ENCODE measurements at regions not wholly inside any gene's neighbourhood (a gene's known extent, or its start where the extent isn't known, plus 50 kb on each side); places are given as distances from the start of the nearest gene placed in this dataset.
"Not testable (repeated sequence)": the region's sequence is repeated elsewhere in the genome, so short reads cannot be mapped to it uniquely, and the experiment has no call there.

DNA sequence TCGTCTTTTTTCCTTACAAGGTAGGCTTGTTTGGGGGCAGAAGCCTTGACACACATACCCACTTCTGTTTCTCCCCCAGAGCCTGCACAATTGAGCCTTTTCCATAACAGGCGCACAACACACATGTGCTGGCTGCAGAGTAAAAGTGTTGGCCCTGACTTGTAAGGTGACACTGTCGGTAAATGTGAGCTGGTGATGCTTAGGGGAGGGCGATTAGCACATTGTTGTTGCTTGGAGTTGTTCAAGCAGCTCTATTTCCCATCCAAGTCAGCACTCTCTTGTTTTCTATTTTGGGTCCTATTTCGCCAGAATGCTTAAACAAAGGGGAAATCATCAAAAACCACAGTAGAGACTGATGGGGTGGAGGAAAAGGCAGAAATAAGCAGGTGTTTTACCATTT, 51.9 kb upstream of the PTPRJ start:
- DNase-seq, result no peak

DNA sequence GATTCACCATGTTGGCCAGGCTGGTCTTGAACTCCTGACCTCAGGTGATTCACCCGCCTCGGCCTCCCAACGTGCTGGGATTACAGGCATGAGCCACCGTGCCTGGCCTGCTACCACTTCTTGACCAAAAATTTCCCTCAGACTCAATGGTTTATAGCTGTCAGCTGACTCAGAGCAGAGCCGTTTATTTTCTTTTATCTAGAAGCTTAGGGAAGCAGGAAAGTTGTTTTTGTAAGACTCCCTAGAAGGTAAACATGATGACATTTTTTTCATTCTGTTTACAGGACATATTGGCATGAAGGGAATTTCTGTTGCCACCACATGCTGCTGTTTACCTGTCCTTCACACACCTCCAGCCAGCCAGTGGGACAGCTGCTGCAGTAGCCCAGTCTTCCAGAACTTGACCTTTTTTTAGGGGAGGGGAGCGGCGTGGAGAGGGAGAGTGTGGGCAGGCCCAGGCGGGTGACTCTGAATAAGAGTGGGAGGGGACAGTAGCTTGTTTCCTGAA, 56.1 kb upstream of the PTPRJ start:
- DNase-seq, result peak; percentile 85

DNA sequence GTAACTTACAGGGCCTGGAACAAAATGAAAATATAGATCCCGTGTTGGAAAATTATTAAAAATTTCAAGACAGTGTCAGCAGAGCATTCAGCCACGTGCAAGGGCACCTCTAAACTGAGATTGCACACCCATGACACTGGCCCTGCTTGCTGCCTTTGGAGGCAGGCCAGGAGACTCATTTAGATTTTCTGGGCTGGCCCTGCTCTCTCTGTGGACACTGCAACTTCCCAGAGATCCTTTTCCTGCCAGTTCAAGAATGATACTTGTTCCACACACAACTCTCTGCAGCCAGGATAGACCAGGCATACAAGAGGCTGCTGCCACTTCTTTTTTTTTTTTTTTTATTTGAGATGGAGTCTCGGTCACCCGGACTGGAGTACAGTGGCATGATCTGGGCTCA, 56.7 kb upstream of the PTPRJ start:
- DNase-seq, result peak; percentile 16

DNA sequence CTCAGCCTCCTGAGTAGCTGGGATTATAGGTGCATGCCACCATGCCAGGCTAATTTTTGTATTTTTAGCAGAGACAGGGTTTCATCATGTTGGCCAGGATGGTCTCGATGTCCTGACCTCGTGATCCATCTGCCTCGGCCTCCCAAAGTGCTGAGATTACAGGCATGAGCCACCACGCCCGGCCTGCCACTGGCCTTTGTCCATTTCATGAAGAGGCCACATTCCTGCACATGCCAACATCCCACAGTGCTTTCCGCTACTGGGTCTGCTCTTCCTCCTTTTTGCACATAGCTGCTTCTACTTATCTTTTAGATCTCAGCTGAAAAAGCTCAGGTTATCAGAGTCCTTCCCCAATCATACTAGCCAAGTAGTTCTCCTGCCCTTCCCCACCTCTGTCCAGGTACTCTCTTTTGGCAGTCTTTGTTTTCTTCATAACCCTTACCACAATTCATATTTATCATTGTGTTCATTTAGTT, 59.2 kb upstream of the PTPRJ start:
- DNase-seq, result not testable (repeated sequence)

DNA sequence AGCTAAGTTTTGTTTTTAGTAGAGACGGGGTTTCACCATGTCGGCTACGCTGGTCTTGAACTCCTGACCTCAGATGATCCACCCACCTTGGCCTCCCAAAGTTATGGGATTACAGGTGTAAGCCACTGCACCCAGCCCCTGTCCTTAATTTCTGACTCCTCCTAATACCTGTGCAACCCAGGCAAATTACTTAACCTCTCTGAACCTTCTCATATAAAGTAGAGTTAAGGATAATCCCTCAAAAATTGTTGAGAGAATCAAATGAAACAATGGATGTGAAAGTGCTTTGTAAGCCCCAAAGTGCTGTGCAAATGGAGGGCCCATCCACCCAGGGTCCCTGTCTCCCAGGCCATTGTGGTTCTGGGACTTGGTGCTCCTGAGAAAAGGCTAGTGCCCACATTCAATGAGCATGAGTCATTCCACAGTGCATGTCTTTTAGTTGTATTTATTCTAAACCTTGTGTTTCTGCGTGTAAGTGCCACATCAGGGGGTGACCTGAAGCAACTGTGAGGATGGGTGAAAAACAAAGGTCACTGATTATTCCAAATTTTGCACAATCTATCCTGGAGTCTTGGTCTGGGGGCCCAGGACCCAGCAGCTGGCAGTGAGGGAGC, 61.4 kb upstream of the PTPRJ start:
- DNase-seq, result peak; percentile 33

DNA sequence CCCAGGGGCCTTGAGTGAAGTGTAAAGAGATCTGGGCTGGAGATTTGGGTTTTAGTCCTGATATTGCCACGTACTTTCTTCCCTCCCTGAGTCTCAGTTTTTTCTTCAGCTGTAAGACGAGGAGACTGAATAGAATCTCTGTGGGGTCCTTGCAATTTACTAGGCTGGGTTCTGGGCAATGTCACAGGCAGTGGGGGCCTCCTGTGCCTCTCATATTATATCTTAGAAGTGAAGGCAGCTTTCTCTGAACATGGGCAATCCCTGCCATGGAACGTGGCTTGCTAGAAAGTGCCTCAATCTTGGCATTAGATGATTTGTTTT, 62.0 kb upstream of the PTPRJ start:
- DNase-seq, result no peak

DNA sequence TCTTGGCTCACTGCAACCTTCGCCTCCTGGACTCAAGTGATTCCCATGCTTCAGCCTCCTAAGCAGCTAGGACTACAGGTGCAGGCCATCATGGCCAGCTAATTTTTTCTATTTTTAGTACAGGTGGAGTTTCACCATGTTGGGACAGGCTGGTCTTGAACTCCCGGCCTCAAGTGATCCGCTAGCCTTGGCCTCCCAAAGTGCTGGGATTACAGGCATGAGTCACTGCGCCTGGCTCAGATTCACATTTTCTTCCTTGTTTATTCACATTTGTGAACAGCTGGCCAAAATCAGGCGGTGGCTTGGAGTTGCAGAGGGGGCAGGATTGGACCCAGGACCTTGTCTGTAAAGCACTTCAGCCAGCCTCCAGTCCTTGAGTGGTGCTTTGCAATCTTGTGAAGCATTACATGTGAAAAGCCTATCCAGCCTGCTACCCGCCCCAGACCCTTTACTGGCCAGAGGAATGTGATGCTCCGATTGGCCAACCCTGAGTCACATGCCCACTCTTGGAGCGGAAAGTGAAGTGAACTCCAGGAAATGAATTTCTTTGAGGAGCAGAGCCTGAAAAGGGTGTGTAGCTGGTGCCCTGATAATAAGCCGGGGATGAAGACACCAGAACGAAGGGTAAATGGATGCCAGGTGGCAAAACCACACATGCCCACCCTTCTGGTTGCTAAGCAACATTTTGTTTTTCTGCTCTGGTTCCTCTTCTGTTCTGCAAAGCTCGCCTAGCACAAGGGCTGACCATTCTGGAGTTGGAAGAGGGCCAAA, 62.6 kb upstream of the PTPRJ start:
- peak; percentile 95 for DNase-seq

DNA sequence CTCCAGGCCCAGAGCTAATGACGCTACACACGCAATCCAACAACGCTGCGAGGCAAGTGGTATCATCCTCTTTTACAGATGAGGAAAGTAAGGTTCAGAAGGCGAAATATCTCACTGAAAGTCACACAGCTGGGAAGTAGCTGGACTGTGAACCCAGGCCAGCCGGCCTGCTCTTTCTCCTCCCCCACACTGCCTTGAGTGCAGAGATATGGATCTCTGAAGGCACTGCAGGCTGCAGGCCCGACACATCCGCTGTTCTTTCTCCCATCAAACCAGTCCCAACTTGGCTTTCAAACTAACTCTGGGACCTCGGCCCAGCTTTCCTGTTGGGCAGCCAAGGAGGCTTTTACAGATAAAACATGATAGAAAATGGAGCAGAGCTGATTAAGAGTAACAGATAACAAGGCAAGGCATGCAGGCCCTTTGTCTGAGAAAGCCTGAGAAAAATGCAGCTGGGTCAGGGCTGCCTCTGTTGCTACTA, 64.0 kb upstream of the PTPRJ start:
- DNase-seq, result no peak

DNA sequence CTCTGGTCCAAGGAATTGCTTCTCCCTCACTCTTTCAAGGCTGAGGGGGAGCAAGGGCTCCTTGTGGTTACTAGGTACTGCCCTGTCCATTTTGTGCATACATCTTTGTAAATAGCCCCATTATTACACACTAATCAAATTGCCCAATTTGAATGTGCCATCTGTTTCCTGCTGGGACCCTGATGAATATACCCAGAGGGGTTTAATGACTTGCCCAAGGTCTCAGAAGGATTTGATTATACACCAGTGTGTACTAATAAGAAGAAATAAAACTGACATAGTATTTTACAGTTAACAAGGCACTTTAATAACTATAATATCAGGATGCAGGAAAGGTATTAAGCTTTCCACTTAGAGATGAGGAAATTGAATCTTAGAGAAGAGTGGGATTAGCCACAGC, 64.6 kb upstream of the PTPRJ start:
- no peak for DNase-seq

DNA sequence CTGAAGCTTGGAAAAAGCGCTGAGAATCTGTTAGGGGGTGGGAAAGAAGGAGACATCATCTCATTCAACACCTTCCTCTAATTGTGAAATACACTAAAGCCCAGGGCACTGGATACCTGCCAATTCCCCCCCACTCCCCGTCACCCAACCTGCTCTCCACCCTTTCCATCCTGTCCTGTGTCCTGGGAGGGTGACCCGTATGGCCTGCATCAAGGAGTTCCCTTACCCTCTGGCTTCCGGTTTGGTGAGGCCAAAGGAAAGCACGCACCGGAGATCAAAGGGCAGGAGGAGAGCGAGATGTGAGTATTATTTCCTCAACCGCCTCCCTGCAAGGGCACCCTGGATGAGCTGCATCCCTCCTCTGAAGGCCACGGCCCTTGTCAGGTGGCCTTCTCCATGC, 65.0 kb upstream of the PTPRJ start:
- peak; percentile 62 for DNase-seq

DNA sequence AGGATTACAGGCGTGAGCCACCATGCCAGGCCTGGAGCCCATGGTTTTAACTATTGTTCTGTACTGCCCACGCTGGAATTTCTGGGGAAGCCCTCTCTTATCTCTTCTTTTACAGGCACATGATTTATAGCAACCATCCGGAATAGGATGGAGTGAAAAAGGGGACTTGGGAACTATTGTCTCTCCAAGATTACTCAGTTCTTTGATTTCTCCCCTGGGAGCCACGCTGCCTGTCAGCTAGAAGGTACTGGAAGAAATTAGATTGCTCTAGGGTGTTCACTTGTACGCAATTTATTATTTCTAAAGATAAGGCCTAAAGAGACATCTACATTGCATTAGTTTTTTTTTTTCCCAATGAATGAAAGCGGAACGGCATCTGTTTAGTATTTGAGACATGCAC, 65.6 kb upstream of the PTPRJ start:
- DNase-seq, result no peak

DNA sequence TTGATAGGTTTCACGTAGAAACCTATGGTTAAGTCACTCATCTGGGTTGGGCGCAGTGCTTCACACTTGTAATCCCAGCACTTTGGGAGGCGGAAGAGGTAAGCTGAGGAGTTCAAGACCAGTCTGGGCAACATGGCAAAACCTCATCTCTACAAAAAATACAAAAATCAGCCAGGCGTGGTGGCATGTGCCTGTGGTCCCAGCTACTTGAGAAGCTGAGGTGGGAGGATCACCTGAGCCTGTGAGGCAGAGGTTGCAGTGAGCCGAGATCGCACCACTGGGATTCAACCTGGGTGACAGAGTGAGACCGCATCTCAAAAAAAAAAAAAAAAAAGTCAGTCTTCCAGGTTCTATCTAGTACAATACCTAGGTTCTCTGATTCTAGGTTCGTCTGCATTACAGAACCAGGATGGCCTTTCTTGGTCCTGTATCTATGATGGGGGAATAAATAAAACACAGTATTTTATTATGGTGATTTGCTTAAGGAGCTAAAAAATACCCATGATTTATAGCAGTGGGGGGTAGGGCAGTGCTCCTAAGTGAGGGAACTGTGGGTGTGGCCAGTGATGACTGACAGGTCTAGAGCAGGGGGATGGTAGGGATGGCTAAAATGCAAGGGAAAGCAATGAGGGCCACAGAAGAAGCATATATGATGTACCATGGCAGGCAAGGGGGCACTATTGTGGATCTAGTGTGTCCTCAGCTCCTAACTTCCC, 65.5 kb upstream of the NUP160 start:
- no peak for DNase-seq

DNA sequence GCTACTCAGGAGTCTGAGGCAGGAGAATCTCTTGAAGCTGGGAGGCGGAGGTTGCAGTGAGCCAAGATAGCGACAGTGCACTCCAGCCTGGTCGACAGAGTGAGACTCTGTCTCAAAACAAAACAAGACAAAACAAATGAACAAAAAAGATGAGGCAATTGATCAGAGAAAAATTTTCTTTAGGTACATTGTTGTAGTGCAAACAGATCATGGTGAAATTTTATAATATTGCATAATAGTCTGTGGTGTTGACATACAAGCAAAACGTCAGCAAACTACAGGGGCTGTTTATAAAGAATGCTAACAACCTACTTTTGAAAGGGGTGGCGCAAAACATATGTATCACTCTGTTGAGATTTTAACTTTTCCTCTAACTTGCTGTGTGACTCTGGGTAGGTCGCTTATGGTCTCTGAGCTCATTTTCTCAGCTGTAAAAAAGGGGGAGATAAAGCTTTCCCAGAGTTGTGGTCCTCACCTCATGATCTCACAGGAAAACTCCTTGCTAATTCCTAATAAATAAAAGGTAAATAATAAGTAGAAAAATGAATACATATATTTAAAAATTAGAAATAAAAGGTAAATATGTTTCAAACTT, 64.8 kb upstream of the NUP160 start:
- DNase-seq, result no peak

DNA sequence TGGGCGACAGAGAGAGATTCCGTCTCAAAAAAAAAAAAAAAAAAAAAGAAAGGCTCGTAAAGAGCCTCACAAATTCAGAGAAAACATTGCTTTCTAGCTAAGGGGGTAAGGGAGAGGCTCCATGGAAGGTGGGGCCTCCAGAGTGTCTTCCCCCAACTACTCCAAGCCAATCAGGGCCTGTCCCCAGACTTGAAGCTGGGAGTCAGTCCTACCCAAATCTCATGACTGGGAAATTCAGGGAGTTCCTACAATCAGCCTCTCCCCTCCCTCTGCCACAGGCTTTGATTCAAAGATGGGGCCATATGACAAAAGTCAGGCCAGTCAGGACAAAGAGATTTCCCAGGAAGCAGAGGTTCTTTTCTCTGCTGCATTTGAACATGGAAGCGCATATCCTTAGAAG, 63.0 kb upstream of the NUP160 start:
- DNase-seq, result no peak

DNA sequence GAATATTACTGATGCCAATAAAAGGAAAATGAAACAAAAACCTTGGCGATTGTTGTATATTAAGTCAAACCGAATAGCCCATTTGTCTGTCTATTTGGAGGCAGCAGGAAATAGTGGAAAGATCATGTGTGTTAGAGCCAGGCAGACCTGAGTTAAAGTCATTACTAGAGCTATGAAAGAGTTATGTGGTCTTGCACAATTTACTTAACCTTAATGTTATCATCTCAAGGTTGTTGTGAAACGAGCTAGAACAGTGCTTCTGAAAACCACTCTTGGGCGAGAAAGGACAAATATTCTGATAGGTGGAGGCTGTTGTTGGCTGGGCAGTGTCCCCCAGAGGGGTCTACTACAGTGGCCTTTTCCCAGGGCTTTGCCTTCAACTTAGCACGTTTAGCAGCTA, 60.0 kb upstream of the NUP160 start:
- no peak for DNase-seq

DNA sequence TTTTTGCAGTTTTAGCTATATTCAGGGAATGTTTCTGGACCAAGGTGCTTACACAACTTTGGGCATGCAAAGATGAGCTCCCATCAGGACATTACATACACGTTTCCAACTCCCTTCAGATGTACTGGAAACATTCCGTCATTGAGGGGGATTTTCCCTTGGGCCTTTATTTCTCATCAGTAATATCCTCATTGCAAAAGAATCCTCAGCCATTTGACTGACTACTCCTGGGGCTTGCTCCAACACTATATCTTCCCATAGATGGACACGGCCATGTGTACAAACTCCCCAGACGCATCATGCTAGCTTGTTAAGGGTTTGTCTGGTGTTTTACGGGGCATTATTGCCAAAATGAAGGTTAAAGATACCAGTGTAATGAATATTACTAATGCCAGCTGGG, 59.3 kb upstream of the NUP160 start:
- no peak for DNase-seq

DNA sequence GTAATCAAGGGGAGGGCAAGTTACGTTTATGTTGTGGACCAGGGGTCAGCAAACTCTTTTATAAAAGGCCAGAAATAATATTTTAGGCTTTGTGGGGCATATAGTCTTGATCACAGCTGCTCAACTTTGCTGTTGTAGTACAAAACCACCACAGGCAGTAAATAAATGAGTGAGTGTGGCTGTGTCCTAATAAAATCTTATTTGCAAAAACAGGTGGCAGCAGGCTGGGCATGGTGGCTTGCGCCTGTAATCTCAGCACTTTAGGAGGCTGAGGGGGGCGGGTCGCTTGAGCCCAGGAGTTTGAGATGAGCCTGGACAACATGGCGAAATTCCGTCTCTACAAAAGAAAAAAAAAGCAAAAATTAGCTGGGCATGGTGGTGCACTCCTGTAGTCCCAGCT, 57.9 kb upstream of the NUP160 start:
- no peak for DNase-seq

DNA sequence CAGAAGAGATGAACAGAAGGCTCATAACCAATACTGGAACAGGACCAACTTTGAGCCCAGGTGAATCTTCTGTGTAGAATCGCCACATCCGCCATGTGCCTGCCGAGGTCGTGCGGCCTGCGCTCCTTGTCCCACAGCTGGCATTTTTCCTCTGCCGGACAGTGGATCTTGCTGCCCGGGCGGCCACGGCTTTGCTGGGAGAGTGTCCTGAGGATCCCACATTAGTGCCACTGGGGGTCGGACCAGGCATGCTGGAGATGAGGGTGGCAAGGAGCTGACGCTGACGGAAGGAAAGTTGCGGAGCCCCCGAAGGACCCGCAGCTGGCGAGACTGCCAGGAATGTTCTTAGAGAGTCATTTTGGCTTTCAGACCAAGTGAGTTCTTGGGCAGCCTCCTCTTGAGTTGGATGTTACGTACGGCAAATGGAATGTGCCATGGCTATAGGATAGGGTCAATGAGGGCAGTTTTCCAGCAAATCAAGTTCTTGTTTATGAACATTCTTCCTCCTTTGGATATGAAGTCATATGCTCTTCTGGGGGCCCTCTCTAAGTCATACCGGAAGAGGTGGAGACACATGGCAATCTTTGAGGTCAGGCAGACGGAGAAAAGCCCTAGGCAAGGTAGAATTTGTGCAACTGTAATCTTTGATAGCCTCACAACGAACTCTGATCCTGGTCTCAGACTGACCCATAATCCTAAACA, 57.4 kb upstream of the NUP160 start:
- DNase-seq, result no peak

DNA sequence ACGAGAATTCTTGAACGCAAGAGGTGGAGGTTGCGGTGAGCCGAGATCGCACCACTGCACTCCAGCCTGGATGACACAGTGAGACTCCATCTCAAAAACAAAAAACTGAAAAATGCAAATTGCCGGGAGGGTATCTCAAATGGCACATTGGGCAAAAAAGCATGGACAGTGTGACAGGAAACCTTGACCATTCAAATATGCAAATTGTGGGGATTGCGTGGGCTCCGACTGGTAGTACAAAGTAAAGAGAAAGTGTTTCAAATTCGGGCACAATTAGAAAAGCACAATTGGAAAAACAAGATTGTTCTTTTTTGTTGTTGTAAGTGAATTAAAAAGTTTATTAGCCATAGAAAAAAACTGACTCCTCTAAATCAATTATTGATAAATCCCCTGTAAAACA, 56.7 kb upstream of the NUP160 start:
- no peak for DNase-seq

DNA sequence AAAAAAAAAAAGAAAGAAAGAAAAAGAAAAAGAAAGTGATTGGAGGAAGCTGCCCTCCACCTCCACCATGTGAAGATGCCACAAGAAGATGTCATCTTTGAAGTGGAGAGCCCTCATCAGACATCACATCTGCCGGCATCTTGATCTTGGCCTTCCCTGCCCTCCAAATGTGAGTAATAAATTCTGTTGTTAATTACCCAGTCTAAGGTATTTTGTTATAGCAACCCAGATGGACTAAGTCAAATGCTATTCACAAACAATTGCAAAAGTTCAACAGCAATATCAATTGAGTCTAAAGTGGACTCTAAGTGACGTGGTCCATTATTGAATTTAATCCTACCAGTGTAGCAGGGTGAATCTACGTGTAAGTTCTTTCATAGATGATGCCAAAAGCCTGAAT, 55.9 kb upstream of the NUP160 start:
- DNase-seq, result no peak

DNA sequence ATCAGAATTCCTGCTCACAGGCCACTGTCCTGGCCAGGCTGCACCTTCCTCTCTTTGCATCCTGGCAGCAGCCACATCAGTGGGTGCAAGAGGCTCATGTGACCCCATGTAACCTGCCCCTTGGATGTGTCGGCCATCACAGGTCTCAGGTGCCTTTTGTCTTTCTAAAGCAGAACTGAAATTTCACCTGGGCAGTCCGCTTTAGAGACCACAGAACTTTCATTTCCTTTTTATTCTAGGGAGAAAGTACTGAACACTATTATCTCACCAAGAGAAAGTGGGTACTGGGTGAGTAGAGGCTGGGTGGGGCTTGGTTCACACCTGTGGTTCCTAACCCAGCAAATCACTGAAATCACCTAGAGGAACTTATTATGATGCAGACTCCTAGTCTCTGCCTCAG, 51.7 kb upstream of the NUP160 start:
- DNase-seq, result no peak

All from DMS53 (cell line).